GM19238 (cell line): ENCODE measurements at regions not wholly inside any gene's neighbourhood (a gene's known extent, or its start where the extent isn't known, plus 50 kb on each side); places are given as distances from the start of the nearest gene placed in this dataset.

Source experiments
- DNase-seq: peaks from one replicate; pipeline ENCODE4 v3.0.0; 2011; ENCODE audit warnings: low spot score; ENCODE audit not compliant: insufficient read length

GRCh38 chr11:97934572-97935208, 1086.1 kb upstream of the CNTN5 start:
- no peak for DNase-seq

- no peak for DNase-seq
Observed at GRCh38 chr11:97937501-97937900, 1083.2 kb upstream of the CNTN5 start.

GRCh38 chr11:97938789-97939188, 1082.0 kb upstream of the CNTN5 start:
- no peak for DNase-seq

- DNase-seq, result no peak
Observed at GRCh38 chr11:97943493-97943892, 1077.3 kb upstream of the CNTN5 start.

GRCh38 chr11:97948793-97949192, 1072.0 kb upstream of the CNTN5 start:
- no peak for DNase-seq

- DNase-seq, result no peak
Observed at GRCh38 chr11:97955595-97955994, 1065.2 kb upstream of the CNTN5 start.

GRCh38 chr11:97956904-97957303, 1063.8 kb upstream of the CNTN5 start:
- DNase-seq, result no peak

- DNase-seq, result no peak
Observed at GRCh38 chr11:97961431-97961830, 1059.3 kb upstream of the CNTN5 start.

- no peak for DNase-seq
Observed at GRCh38 chr11:97962758-97963157, 1058.0 kb upstream of the CNTN5 start.

GRCh38 chr11:97963528-97964331, 1057.0 kb upstream of the CNTN5 start:
- DNase-seq, result no peak

GRCh38 chr11:97964332-97965004, 1056.3 kb upstream of the CNTN5 start:
- no peak for DNase-seq

GRCh38 chr11:97965849-97966646, 1054.7 kb upstream of the CNTN5 start:
- DNase-seq, result no peak

- no peak for DNase-seq
Observed at GRCh38 chr11:97966901-97967300, 1053.8 kb upstream of the CNTN5 start.

GRCh38 chr11:97968071-97968470, 1052.7 kb upstream of the CNTN5 start:
- no peak for DNase-seq

GRCh38 chr11:97972731-97973130, 1048.0 kb upstream of the CNTN5 start:
- no peak for DNase-seq

GRCh38 chr11:97973352-97973857, 1047.3 kb upstream of the CNTN5 start:
- DNase-seq, result no peak

- DNase-seq, result no peak
Observed at GRCh38 chr11:97974798-97975498, 1045.8 kb upstream of the CNTN5 start.

GRCh38 chr11:97977726-97978125, 1043.0 kb upstream of the CNTN5 start:
- DNase-seq, result no peak

GRCh38 chr11:97979741-97980140, 1041.0 kb upstream of the CNTN5 start:
- DNase-seq, result no peak

- no peak for DNase-seq
Observed at GRCh38 chr11:97982512-97982911, 1038.2 kb upstream of the CNTN5 start.

GRCh38 chr11:97989121-97989520, 1031.6 kb upstream of the CNTN5 start:
- DNase-seq, result no peak
